Skeletal muscle cell (primary cell): ENCODE measurements at regions not wholly inside any gene's neighbourhood (a gene's known extent, or its start where the extent isn't known, plus 50 kb on each side); places are given as distances from the start of the nearest gene placed in this dataset.
A peak's percentile ranks its signal among the peaks of the same experiment; 100 is the strongest.

Source experiments
- DNase-seq: peaks from one replicate; pipeline ENCODE4 v3.0.0-alpha.2; 2010; ENCODE audit warnings: low read depth
- H3K4me3 ChIP-seq: 2 replicates; pipeline ENCODE4 v1.5.1; 2011; ENCODE audit warnings: low read depth, mild to moderate bottlenecking, control low read depth, low read length, moderate library complexity

DNA sequence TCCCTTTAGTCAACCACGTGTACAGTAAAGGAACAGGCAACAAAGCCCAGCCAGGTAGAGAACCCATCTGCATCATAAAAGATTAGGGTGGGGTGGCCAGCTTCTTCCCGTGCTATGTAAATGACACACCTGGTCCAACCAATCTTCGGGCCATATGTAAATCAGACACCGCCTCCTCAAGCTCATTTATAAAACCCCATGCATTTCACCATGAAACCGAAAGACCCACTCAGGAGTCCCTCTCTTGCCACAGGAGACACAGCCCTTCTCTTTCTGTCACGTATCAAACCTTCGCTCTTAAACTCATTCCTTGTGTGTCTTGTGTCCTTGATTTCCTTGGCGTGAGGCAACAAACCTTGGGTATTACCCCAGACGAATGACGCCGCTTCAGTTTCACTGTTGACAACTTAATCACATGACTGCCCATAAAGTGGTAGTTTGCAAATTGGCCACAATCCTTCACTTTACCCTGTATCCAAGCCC is 59.8 kb upstream of the TBPL2 start:
- H3K4me3 ChIP-seq: no peak overlapping the region

DNA sequence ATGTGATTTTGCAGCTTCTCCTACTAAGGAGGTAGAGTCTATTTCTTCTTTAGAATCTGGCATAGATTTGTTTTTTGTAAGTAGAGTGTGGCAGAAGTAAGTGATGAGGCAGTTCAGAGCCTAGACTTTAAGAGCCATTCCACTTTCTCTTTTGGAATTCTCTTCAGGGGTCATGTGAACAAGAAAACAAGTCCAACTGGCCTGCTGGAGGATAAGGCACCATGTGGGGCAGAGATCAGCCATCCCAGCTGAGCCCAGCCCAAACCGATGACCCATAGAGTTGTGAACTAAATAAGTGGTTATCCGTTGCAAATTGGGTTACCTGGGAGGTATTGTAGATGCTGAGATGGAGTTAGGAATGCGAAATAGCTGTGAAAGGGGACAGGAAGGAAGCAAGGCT is 60.3 kb upstream of the TBPL2 start:
- no peak for DNase-seq
- no peak overlapping the region for H3K4me3 ChIP-seq

More for the DNA sequence above, 59.8 kb upstream of the TBPL2 start:
- no peak for DNase-seq

DNA sequence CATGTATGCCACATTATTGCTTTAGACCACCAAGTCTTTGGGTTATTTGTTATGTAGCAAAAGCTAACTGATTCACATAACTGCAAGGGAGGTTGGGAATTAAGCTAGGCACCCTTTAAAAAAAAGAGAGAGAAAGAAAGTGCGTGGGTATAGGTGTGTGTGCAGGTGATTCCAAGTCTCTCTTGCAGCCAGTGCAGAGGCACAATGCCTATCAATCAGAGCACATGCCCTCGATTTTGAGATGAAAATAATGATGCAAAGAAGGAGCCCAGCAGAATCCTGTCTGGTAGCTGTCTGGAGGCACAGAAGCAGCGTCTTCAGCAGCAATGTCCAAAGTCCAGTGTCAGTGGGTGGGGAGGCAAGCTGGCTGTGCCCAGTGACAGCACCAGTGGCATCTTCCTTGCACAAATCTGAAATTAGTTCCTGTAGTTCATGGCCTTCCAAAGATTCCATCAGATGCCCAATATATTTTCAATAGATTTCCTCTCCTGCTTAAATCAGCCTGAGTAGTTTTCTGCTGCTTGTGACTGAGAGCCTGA is 62.4 kb upstream of the TBPL2 start:
- no peak overlapping the region for H3K4me3 ChIP-seq
- DNase-seq: no peak

DNA sequence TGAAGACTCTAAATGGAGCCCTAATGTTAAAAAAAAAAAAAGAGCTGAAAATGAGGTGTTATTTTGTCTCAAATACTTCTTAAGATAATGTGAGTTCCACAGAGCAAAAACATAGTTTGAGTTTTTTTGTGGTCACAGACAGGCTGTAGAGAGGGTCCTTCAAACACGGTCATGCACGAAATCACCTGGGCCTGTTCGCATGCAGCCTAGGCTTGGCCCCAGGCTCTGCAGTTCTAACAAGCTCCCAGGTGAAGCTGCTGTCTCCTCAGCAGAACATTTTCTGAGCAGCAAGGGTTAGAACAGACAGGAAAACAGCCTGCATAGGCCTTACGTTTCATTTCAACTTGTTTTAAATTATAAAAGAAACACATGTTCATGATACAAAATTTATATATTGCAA is 65.4 kb upstream of the TBPL2 start:
- H3K4me3 ChIP-seq: no peak overlapping the region
- no peak for DNase-seq

DNA sequence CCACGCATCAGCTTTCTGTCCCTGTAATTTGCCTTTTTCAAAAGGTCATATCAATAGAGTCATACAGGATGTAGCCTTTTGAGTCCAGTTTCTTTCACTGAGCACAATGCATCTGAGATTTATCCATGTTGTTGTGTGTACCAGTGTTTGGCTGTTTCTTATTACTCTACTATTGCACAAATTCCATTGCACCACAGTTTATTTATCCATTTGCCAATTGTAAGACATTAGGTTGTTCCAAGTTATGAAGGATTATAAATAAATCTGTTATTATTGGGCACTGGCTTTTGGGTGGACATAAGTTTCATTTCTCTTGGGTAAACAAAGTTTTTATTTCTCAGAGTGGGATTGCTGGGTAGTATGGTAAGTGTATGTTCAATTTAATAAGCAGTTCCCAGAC is 68.3 kb upstream of the TBPL2 start:
- H3K4me3 ChIP-seq: no peak overlapping the region
- no peak for DNase-seq

DNA sequence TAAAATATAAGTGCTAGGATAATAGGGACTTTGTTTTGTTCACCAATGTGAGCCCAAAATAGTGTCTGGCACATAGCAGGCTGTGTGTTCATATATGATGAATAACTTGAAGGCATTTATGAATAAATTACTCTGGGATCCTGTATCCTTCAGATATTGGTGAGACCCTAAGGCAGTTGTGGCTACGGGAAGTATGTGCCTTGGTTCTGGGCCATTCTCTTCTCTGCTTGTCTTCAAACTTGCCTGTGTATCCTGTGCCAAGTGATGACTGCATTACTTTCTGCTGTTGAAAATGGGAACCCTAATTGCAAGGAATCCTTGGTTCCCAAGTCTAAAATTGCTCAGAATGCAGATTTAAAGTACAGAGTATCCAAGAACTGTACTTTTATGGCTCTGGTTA is 67.6 kb upstream of the KTN1 start:
- no peak overlapping the region for H3K4me3 ChIP-seq
- DNase-seq: no peak

DNA sequence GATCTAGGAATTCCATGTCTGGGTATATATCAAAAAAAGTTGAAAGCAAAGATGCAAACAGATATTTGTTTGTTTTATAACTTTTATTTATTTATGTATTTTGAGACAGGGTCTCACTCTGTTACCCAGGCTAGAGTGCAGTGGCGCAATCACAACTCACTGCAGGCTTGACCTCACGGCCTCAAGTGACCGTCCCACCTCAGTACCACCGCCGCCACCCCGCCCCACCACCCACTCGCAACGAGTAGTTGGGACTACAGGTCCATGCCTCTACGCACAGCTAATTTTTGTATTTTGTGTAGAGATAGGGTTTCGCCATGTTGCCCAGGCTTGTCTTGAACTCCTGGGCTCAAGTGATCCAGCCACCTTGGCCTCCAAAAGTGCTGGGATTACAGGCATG is 66.5 kb upstream of the KTN1 start:
- H3K4me3 ChIP-seq: no peak overlapping the region
- no peak for DNase-seq

DNA sequence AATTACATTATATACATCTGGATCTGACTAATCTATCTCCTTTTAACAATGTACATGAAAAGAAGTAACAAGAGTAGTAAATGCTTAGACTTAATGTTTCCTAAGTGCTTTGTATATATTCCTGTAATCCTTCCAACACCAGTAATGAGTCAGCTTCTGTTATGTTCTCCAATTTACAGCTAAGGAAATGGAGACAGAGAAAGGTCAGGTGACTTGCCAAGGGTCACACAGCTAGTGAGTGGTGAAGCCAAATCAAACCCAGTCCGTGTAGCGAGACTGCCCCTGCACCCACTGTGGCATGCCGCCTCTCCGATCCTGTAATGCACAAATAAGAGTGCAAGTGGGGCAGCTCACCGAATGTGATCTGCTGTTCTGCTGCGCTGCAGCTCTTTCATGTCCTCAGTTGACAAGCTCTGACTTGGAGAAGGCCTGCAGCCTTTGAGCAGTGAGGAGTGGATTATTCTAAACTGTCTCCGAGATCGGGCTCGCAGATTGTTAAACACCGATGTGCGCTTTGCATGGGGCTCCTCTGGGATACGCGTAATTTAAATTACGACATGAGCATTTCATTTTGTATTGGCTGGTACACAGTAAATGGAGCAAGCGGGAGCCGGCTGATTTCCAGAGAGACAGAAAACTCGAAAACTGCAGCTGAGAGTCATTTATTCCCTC is 65.1 kb upstream of the KTN1 start:
- peak overlapping the region; percentile 28 for H3K4me3 ChIP-seq
- DNase-seq: peak; percentile 40

DNA sequence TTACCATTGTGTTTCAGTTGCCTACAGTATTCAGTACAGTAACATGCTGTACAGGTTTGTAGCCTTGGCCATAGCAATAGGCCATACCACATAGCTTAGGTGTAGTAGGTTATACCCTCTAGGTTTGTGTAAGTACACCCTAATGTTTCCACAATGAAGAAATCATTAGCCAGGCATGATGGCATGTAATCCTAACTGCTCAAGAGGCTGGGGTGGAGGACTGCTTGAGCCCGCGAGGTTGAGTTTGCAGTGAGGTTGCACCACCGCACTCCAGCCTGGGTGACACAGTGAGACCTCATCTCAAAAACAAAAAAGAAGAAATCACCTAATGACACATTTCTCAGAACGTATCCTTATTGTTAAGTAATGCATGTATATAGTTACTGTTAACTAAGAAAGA is 63.2 kb upstream of the KTN1 start:
- no peak for DNase-seq
- no peak overlapping the region for H3K4me3 ChIP-seq

DNA sequence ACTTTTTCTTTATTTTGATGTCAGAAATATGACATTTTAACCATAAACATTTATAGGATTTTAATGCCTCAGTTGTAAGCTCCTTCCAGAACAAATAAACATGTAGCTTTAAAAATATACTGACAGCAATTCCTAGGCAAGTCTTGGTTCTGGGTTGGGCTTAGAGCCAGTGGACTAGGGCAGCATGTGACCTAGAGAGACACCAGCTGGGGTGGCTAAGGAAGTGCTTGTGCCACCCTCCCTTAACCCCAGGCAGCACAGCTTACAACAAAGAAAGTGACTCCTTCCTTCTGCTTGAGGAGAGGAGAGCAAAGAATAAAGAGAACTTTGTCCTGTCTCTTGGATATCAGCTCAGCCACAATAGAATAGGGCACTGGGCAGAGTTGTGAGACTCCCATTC is 61.6 kb upstream of the KTN1 start:
- no peak for DNase-seq
- no peak overlapping the region for H3K4me3 ChIP-seq

DNA sequence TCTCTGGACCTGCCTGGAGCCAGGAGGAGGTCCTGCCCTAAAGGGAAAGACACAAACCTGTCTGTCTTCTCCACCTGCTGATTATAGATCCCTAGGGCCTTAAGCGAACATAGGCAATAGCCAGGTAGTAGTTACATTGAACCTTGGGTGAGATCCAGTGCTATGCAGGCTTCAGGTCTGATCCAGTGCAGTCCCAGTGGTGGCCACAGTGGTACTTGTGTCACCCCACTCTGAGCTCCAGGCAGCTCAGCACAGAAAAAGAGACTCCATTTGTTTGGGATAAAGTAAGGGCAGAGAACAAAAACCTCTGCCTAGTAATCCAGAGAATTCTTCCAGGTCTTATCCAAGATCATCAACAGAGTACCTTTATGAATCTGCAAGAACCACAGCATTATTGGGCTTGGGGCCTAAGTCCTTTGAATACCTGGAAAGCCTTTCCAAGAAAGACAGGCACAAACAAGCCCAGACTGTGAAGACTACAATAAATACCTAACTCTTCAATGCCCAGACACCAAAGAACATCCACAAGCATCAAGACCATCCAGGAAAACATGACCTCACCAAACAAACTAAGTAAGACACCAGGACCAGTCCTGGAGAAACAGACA is 60.4 kb upstream of the KTN1 start:
- H3K4me3 ChIP-seq: no peak overlapping the region
- DNase-seq: no peak

DNA sequence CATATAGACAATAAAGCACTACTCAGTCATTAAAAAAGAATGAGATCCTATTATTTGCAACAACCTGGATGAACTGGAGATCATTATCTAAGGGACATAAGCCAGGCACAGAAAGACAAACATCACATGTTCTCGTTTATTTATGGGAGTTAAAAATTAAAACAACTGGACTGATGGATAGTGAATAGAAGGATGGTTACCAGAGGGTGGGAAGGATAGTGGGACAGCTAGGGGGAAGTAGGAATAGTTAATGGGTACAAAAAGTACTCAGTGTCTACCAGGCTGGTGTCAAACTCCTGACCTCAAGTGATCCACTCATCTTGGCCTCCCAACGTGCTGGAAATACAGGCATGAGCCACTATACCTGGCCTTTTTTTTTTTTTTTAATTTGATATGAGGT is 56.7 kb upstream of the KTN1 start:
- H3K4me3 ChIP-seq: no peak overlapping the region
- no peak for DNase-seq
